SK-N-SH treated with all-trans-retinoic acid at 6 μM for 48 hours (cell line): ENCODE measurements at regions not wholly inside any gene's neighbourhood (a gene's known extent, or its start where the extent isn't known, plus 50 kb on each side); places are given as distances from the start of the nearest gene placed in this dataset.

Experiments
- PPARA ChIP-seq: fragments of 250-450 bp; sonication (Bioruptor Pico); IDR thresholded peaks from 2 replicates; pipeline ENCODE4 v1.5.0; 2020; ENCODE audit warnings: mild to moderate bottlenecking, borderline replicate concordance
- RARB ChIP-seq: fragments of 250-450 bp; sonication (Bioruptor Pico); IDR thresholded peaks from 2 replicates; pipeline ENCODE4 v1.8.0; 2021; ENCODE audit warnings: mild to moderate bottlenecking, moderate library complexity
- SNAI2 ChIP-seq: fragments of 250-450 bp; sonication (Bioruptor Pico); IDR thresholded peaks from 2 replicates; pipeline ENCODE4 v1.5.0; 2020; ENCODE audit warnings: mild to moderate bottlenecking, moderate library complexity
- TF ChIP-seq, protein P1 (sequence below): fragments of 250-450 bp; sonication (Bioruptor Pico); IDR thresholded peaks from 2 replicates; pipeline ENCODE4 v1.5.0; 2020; ENCODE audit warnings: mild to moderate bottlenecking, moderate library complexity

DNA sequence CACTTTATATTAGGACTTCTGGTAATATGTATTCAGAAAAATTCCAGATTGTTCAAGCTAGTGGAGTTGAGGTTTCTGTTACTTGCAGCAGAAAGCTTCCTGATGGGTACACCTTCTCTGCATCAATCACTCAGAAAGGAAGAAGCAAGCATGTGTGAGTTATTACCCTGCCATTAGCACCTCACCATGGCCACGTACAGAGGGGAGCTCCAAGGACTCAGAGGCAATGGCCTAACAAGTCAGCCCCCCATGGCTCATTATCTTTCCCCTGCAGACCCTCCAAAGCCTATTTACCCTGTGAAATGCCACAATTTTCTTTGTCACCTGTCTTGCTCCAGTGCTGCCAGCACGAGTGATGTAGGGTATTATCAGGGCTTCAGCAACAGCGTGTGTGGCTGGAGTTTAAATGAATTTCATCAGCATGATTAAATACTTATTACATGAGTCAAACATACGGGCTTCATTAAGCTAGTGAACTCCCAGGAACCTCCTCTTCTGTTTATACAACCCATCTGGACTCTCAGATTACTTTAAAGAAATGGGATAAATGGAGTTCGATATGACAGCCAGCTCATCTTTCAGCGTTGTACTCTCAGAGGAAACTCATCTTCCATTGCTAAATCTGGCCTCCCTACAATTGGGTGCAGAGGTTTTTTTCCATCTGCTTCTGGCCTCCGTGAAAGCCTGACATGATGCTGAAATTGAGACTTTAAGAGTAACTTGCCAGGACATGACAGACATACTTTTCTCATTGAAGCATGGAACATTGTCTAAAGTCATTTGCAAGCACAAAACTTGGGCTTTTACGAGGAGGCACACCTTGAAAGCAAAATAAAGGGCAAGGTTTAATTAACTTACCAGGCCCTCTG, 135.9 kb downstream of the TMEM30B start:
- TF ChIP-seq, protein P1, sequence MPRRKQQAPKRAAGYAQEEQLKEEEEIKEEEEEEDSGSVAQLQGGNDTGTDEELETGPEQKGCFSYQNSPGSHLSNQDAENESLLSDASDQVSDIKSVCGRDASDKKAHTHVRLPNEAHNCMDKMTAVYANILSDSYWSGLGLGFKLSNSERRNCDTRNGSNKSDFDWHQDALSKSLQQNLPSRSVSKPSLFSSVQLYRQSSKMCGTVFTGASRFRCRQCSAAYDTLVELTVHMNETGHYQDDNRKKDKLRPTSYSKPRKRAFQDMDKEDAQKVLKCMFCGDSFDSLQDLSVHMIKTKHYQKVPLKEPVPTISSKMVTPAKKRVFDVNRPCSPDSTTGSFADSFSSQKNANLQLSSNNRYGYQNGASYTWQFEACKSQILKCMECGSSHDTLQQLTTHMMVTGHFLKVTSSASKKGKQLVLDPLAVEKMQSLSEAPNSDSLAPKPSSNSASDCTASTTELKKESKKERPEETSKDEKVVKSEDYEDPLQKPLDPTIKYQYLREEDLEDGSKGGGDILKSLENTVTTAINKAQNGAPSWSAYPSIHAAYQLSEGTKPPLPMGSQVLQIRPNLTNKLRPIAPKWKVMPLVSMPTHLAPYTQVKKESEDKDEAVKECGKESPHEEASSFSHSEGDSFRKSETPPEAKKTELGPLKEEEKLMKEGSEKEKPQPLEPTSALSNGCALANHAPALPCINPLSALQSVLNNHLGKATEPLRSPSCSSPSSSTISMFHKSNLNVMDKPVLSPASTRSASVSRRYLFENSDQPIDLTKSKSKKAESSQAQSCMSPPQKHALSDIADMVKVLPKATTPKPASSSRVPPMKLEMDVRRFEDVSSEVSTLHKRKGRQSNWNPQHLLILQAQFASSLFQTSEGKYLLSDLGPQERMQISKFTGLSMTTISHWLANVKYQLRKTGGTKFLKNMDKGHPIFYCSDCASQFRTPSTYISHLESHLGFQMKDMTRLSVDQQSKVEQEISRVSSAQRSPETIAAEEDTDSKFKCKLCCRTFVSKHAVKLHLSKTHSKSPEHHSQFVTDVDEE (CRISPR knock-in tag): peak; percentile 56; the same call in 1 of the 2 replicates
- TF ChIP-seq PPARA (CRISPR knock-in tag) (no peak), SNAI2 (CRISPR knock-in tag) (peak; percentile 38; the same call in 1 of the 2 replicates), RARB (CRISPR knock-in tag) (no peak)
